Right lobe of liver (tissue), 6 donors: ENCODE measurements at regions not wholly inside any gene's neighbourhood (a gene's known extent, or its start where the extent isn't known, plus 50 kb on each side); places are given as distances from the start of the nearest gene placed in this dataset.
"Not testable (repeated sequence)": the region's sequence is repeated elsewhere in the genome, so short reads cannot be mapped to it uniquely, and the experiment has no call there.

Source experiments
- ATAC-seq, 4 donors: fragments of 200-7000 bp; cut with Tn5 transposase; one replicate each; pipeline ENCODE4 v1.9.1; 2020; ENCODE audit warnings: mild to moderate bottlenecking in 4 of 4, moderate library complexity in 4 of 4
- DNase-seq, 3 donors: peaks; one replicate each; pipeline ENCODE4 v3.0.0-alpha.2; 2020
- H3K27ac ChIP-seq, 3 donors: fragments of 200-600 bp; one replicate each; pipeline ENCODE4 v1.8.0; 2022
- H3K27me3 ChIP-seq, 2 donors: fragments of 200-600 bp; one replicate each; pipeline ENCODE4 v1.8.0; 2022
- H3K36me3 ChIP-seq, 4 donors: fragments of 200-600 bp; sonication (generic) in 1 of 4; one replicate each; pipeline versions ENCODE4 v1.5.1 to v1.8.0; 2017 to 2022; ENCODE audit warnings: control low read depth in 1 of 4
- H3K4me1 ChIP-seq, 4 donors: fragments of 200-600 bp; sonication (generic) in 1 of 4; one replicate each; pipeline versions ENCODE4 v1.5.1 to v1.8.0; 2017 to 2022; ENCODE audit warnings: control low read depth in 1 of 4
- H3K4me3 ChIP-seq, 3 donors: fragments of 200-600 bp; one replicate each; pipeline ENCODE4 v1.8.0; 2022
- H3K9me3 ChIP-seq, 4 donors: fragments of 200-600 bp; sonication (generic) in 1 of 4; one replicate each; pipeline versions ENCODE4 v1.5.1 to v1.8.0; 2017 to 2022; ENCODE audit warnings: control low read depth in 1 of 4
- CTCF ChIP-seq, 4 donors: fragments of 200-600 bp in 3 of 4; fragments of 450-650 bp in 1 of 4; IDR thresholded peaks; one replicate each; pipeline versions ENCODE4 v1.5.1 to v1.8.0; 2016 to 2022; ENCODE audit warnings: antibody characterized with exemption in 4 of 4, mild to moderate bottlenecking in 2 of 4
- POLR2A ChIP-seq: fragments of 450-650 bp; IDR thresholded peaks from one replicate; pipeline ENCODE4 v1.6.1; 2017; ENCODE audit warnings: antibody characterized with exemption, mild to moderate bottlenecking
- WGBS: methylation state at CpG from one replicate; pipeline ENCODE4 v1.1.6; 2018; ENCODE audit warnings: low coverage, low lambda C conversion rate; ENCODE audit not compliant: insufficient coverage; ENCODE audit errors: missing lambda C conversion rate; 5-methylcytosine and 5-hydroxymethylcytosine counted together
- intact Hi-C, 2 donors: fragments of 100-400 bp; cut with DNase I; formaldehyde crosslinking; loops; one replicate each; pipeline versions ENCODE4 v1.11.2 to v1.14.1; 2022
- donor health status: DM: no; HTN: yes; CAD: no.
- donor health status: DM: no; HTN: no; CAD: no.
- donor health status: DM: no; HTN: no; CAD: no.
- donor health status: DM: no; HTN: yes; CAD: no.
- donor health status: DM: no; HTN: yes; CAD: no.

- 26% methylated on average over 6 of the region's 6 CpGs for WGBS
- Histone ChIP-seq H3K9me3 (no peaks in the 10 kb centered on the region), H3K4me3 (no peak overlapping the region), H3K4me1 (no peaks in the 10 kb centered on the region), H3K27me3 (no peaks in the 10 kb centered on the region), H3K27ac (no peak overlapping the region), H3K36me3 (no peaks in the 10 kb centered on the region)
- DNase-seq (peak; percentile 47 to 62 (median 52)), ATAC-seq (peak; percentile 82 to 90 (median 88))
- intact Hi-C loops = loop anchor here in 1 of 2 donors (5.0 kb wide), 1 partner anchor 114 kb away; no protein-coding TSS in a partner anchor
- TF ChIP-seq POLR2A (no peak), CTCF (IDR thresholded peaks at IDR 0.05) (peak; percentile 63 to 91 (median 88))
Measured at GRCh38 chr20:41738604-41739206, 120.5 kb upstream of the CHD6 start.

GRCh38 chr20:41735949-41736348 lies 117.8 kb upstream of the CHD6 start:
- no peaks in the 10 kb centered on the region for H3K4me1 ChIP-seq
- WGBS = 62% methylated on average over 3 of the region's 3 CpGs

GRCh38 chr20:41734506-41734945 lies 116.3 kb upstream of the CHD6 start:
- peak; percentile 92 to 96 (median 94) for ATAC-seq
- 14% methylated on average over 4 of the region's 5 CpGs for WGBS

More at GRCh38 chr20:41735949-41736348, 117.8 kb upstream of the CHD6 start:
- no peak overlapping the region for H3K27ac ChIP-seq
- H3K27me3 ChIP-seq = no peaks in the 10 kb centered on the region
- H3K9me3 ChIP-seq = no peaks in the 10 kb centered on the region
- TF ChIP-seq POLR2A (no peak), CTCF (IDR thresholded peaks at IDR 0.05) (no peak)
- H3K36me3 ChIP-seq = no peaks in the 10 kb centered on the region
- H3K4me3 ChIP-seq = no peak overlapping the region
- ATAC-seq (no peak), DNase-seq (no peak)
- intact Hi-C loops = loop anchor here in 1 of 2 donors (5.0 kb wide), 1 partner anchor 116 kb away; no protein-coding TSS in a partner anchor

GRCh38 chr20:41733151-41733550 lies 115.0 kb upstream of the CHD6 start:
- DNase-seq = no peak
- Histone ChIP-seq H3K36me3 (no peaks in the 10 kb centered on the region), H3K4me3 (no peak overlapping the region), H3K27me3 (no peaks in the 10 kb centered on the region), H3K4me1 (no peaks in the 10 kb centered on the region), H3K9me3 (no peaks in the 10 kb centered on the region), H3K27ac (no peak overlapping the region)
- intact Hi-C loops = no loop called here
- ATAC-seq = no peak
- WGBS = 38% methylated on average over 5 of the region's 5 CpGs
- TF ChIP-seq CTCF (IDR thresholded peaks at IDR 0.05) (no peak), POLR2A (no peak)

More at GRCh38 chr20:41734506-41734945, 116.3 kb upstream of the CHD6 start:
- Histone ChIP-seq H3K4me1 (no peaks in the 10 kb centered on the region), H3K27me3 (no peaks in the 10 kb centered on the region), H3K9me3 (no peaks in the 10 kb centered on the region), H3K27ac (no peak overlapping the region), H3K36me3 (no peaks in the 10 kb centered on the region), H3K4me3 (no peak overlapping the region)
- peak; percentile 78 to 93 (median 92) for TF ChIP-seq CTCF (IDR thresholded peaks at IDR 0.05)
- no peak for TF ChIP-seq POLR2A
- DNase-seq = peak in 2 of 3 donors; percentile 39 to 57
- intact Hi-C loops = no loop called here

GRCh38 chr20:41731198-41731597 lies 113.0 kb upstream of the CHD6 start:
- ATAC-seq, H3K27ac ChIP-seq, DNase-seq, H3K9me3 ChIP-seq, intact Hi-C loops, H3K4me3 ChIP-seq, H3K27me3 ChIP-seq, H3K4me1 ChIP-seq, H3K36me3 ChIP-seq: not testable (repeated sequence)
- 56% methylated on average over 3 of the region's 3 CpGs for WGBS

- H3K27ac ChIP-seq, DNase-seq, H3K9me3 ChIP-seq, H3K4me1 ChIP-seq, H3K27me3 ChIP-seq, intact Hi-C loops, H3K4me3 ChIP-seq, ATAC-seq, H3K36me3 ChIP-seq: not testable (repeated sequence)
- WGBS = 87% methylated on average over 5 of the region's 6 CpGs
Measured at GRCh38 chr20:41727681-41728080, 109.5 kb upstream of the CHD6 start.
